ENCODE measurements at regions not wholly inside any gene's neighbourhood (a gene's known extent, or its start where the extent isn't known, plus 50 kb on each side); places are given as distances from the start of the nearest gene placed in this dataset.

DNA sequence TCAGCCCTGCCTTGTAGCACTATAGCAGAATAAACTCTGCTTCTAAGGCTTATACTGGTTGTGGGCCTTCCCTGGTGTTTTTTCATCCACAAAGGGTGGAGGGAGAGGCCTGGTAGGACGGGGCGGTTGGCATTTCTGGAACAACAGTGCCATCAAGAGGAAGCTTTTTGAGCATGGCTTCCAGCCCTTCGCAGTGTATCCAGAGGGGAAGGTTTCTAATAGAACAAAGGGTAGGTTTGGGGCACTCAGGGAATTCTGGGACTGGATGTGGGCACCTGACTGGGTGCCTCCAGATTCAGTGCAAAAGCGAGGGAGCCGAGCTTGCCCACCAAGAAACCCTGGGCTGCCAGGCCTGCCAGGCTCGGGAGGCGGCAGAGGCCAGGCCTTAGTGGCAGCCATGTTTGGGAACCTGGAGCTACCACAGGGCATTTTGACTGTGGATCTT, 229.6 kb upstream of the AGTR2 start (continued):
- TF ChIP-seq ZNF205 (CRISPR knock-in tag; IDR thresholded peaks at IDR 0.05) (no peak), IKZF4 (CRISPR knock-in tag; IDR thresholded peaks at IDR 0.05; ENCODE audit: borderline replicate concordance, low read depth, not compliant biosample characterization) (no peak), RFX3 (CRISPR knock-in tag; IDR thresholded peaks at IDR 0.05) (no peak), RARA (CRISPR knock-in tag; IDR thresholded peaks at IDR 0.05) (peak; percentile 38; the same call in 1 of the 2 replicates), ZKSCAN8 (CRISPR knock-in tag; IDR thresholded peaks at IDR 0.05; ENCODE audit: borderline replicate concordance) (no peak), FOSL1 (CRISPR knock-in tag; IDR thresholded peaks at IDR 0.05; ENCODE audit: borderline replicate concordance) (no peak), WIZ (CRISPR knock-in tag; IDR thresholded peaks at IDR 0.05) (no peak), POLR2G (IDR thresholded peaks at IDR 0.05; ENCODE audit: low read depth, low read length) (no peak), CHD4 (IDR thresholded peaks at IDR 0.05; ENCODE audit: borderline replicate concordance, low read length) (no peak)
- TF ChIP-seq, protein P1, sequence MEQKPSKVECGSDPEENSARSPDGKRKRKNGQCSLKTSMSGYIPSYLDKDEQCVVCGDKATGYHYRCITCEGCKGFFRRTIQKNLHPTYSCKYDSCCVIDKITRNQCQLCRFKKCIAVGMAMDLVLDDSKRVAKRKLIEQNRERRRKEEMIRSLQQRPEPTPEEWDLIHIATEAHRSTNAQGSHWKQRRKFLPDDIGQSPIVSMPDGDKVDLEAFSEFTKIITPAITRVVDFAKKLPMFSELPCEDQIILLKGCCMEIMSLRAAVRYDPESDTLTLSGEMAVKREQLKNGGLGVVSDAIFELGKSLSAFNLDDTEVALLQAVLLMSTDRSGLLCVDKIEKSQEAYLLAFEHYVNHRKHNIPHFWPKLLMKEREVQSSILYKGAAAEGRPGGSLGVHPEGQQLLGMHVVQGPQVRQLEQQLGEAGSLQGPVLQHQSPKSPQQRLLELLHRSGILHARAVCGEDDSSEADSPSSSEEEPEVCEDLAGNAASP (CRISPR knock-in tag; IDR thresholded peaks at IDR 0.05; ENCODE audit: borderline replicate concordance): no peak
- TF ChIP-seq, protein P2, sequence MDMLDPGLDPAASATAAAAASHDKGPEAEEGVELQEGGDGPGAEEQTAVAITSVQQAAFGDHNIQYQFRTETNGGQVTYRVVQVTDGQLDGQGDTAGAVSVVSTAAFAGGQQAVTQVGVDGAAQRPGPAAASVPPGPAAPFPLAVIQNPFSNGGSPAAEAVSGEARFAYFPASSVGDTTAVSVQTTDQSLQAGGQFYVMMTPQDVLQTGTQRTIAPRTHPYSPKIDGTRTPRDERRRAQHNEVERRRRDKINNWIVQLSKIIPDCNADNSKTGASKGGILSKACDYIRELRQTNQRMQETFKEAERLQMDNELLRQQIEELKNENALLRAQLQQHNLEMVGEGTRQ (IDR thresholded peaks at IDR 0.05; ENCODE audit: low read depth, low read length): no peak
- TF ChIP-seq, protein P2 (CRISPR knock-in tag; IDR thresholded peaks at IDR 0.05; ENCODE audit: borderline replicate concordance): no peak
- TF ChIP-seq, protein P3, sequence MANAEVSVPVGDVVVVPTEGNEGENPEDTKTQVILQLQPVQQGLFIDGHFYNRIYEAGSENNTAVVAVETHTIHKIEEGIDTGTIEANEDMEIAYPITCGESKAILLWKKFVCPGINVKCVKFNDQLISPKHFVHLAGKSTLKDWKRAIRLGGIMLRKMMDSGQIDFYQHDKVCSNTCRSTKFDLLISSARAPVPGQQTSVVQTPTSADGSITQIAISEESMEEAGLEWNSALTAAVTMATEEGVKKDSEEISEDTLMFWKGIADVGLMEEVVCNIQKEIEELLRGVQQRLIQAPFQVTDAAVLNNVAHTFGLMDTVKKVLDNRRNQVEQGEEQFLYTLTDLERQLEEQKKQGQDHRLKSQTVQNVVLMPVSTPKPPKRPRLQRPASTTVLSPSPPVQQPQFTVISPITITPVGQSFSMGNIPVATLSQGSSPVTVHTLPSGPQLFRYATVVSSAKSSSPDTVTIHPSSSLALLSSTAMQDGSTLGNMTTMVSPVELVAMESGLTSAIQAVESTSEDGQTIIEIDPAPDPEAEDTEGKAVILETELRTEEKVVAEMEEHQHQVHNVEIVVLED (CRISPR knock-in tag; IDR thresholded peaks at IDR 0.05; ENCODE audit: borderline replicate concordance): 0 out of 2 replicates have a peak, but pooled peaks have one; percentile 17
- TF ChIP-seq, protein P4, sequence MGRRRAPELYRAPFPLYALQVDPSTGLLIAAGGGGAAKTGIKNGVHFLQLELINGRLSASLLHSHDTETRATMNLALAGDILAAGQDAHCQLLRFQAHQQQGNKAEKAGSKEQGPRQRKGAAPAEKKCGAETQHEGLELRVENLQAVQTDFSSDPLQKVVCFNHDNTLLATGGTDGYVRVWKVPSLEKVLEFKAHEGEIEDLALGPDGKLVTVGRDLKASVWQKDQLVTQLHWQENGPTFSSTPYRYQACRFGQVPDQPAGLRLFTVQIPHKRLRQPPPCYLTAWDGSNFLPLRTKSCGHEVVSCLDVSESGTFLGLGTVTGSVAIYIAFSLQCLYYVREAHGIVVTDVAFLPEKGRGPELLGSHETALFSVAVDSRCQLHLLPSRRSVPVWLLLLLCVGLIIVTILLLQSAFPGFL (CRISPR knock-in tag; IDR thresholded peaks at IDR 0.05): no peak
- TF ChIP-seq, protein P5, sequence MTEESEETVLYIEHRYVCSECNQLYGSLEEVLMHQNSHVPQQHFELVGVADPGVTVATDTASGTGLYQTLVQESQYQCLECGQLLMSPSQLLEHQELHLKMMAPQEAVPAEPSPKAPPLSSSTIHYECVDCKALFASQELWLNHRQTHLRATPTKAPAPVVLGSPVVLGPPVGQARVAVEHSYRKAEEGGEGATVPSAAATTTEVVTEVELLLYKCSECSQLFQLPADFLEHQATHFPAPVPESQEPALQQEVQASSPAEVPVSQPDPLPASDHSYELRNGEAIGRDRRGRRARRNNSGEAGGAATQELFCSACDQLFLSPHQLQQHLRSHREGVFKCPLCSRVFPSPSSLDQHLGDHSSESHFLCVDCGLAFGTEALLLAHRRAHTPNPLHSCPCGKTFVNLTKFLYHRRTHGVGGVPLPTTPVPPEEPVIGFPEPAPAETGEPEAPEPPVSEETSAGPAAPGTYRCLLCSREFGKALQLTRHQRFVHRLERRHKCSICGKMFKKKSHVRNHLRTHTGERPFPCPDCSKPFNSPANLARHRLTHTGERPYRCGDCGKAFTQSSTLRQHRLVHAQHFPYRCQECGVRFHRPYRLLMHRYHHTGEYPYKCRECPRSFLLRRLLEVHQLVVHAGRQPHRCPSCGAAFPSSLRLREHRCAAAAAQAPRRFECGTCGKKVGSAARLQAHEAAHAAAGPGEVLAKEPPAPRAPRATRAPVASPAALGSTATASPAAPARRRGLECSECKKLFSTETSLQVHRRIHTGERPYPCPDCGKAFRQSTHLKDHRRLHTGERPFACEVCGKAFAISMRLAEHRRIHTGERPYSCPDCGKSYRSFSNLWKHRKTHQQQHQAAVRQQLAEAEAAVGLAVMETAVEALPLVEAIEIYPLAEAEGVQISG (CRISPR knock-in tag; IDR thresholded peaks at IDR 0.05): peak; percentile 48; the same call in 1 of the 2 replicates
- TF ChIP-seq, protein P6, sequence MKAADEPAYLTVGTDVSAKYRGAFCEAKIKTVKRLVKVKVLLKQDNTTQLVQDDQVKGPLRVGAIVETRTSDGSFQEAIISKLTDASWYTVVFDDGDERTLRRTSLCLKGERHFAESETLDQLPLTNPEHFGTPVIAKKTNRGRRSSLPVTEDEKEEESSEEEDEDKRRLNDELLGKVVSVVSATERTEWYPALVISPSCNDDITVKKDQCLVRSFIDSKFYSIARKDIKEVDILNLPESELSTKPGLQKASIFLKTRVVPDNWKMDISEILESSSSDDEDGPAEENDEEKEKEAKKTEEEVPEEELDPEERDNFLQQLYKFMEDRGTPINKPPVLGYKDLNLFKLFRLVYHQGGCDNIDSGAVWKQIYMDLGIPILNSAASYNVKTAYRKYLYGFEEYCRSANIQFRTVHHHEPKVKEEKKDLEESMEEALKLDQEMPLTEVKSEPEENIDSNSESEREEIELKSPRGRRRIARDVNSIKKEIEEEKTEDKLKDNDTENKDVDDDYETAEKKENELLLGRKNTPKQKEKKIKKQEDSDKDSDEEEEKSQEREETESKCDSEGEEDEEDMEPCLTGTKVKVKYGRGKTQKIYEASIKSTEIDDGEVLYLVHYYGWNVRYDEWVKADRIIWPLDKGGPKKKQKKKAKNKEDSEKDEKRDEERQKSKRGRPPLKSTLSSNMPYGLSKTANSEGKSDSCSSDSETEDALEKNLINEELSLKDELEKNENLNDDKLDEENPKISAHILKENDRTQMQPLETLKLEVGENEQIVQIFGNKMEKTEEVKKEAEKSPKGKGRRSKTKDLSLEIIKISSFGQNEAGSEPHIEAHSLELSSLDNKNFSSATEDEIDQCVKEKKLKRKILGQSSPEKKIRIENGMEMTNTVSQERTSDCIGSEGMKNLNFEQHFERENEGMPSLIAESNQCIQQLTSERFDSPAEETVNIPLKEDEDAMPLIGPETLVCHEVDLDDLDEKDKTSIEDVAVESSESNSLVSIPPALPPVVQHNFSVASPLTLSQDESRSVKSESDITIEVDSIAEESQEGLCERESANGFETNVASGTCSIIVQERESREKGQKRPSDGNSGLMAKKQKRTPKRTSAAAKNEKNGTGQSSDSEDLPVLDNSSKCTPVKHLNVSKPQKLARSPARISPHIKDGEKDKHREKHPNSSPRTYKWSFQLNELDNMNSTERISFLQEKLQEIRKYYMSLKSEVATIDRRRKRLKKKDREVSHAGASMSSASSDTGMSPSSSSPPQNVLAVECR (CRISPR knock-in tag; IDR thresholded peaks at IDR 0.05; ENCODE audit: borderline replicate concordance): peak; percentile 32; the same call in 1 of the 2 replicates
